ENCODE measurements at regions not wholly inside any gene's neighbourhood (a gene's known extent, or its start where the extent isn't known, plus 50 kb on each side); places are given as distances from the start of the nearest gene placed in this dataset.

DNA sequence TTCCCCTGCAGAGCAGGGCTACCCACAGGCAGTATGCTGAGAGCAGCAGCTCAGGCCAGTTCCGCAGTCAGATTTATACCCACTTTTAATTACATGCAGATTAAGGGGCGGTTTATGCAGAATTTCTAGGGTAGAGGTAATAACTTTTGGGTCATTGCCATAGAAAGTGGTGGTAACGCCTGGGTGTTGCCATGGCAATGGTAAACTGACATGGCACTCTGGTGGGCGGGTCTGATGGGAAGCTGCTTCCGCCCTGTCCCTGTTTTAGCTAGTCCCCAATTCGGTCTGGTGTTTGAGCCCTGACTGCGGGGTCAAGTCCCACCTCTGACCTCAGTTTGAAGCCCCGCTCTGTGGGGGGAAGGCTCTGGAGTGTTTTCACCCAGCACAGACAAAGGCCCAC is 141.1 kb upstream of the VSTM2B start:
- H3K4me3 ChIP-seq (ENCODE audit: low read depth, low read length), result no peak overlapping the region
- TF ChIP-seq, protein P1, sequence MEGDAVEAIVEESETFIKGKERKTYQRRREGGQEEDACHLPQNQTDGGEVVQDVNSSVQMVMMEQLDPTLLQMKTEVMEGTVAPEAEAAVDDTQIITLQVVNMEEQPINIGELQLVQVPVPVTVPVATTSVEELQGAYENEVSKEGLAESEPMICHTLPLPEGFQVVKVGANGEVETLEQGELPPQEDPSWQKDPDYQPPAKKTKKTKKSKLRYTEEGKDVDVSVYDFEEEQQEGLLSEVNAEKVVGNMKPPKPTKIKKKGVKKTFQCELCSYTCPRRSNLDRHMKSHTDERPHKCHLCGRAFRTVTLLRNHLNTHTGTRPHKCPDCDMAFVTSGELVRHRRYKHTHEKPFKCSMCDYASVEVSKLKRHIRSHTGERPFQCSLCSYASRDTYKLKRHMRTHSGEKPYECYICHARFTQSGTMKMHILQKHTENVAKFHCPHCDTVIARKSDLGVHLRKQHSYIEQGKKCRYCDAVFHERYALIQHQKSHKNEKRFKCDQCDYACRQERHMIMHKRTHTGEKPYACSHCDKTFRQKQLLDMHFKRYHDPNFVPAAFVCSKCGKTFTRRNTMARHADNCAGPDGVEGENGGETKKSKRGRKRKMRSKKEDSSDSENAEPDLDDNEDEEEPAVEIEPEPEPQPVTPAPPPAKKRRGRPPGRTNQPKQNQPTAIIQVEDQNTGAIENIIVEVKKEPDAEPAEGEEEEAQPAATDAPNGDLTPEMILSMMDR (IDR thresholded peaks at IDR 0.05; ENCODE audit: low read depth, low read length, missing control alignments), result no peak
- in situ Hi-C loops (cut with HindIII; ENCODE audit: low sequenced_read_pairs), result no loop called here
- DNase-seq (ENCODE audit: low read depth), result no peak

DNA sequence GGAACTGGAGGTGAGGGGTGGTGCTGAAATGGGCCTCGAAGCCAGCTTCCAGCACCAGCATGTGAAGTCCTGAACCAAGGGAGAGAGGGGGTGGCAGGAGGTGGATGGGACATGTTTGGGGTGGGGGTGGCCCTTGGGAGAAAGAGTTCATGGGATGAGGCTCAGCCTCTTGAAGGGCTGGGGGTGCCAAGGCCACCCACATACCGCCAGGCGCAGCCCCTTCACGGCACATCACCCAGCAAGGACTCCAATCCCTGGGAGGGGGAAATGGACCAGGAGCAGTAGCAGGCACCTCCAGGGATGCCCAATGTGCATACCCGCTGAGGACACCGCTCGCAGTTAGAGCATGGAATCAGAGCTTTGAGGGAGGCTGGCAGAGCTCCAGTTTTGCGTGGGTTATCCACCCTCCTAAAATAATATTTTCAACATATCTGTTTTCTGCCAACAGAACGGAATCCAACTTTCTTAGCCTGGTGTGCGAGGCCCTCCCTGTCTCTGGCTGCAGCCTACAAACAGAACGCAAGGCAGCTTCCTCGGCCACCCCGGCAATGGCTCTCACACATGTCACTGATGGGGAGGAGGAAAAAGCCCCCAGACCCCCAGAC is 140.5 kb upstream of the VSTM2B start:
- TF ChIP-seq, protein P1 (IDR thresholded peaks at IDR 0.05; ENCODE audit: low read depth, low read length, missing control alignments), result no peak
- DNase-seq (ENCODE audit: low read depth), result no peak
- in situ Hi-C loops (cut with HindIII; ENCODE audit: low sequenced_read_pairs), result no loop called here
- H3K4me3 ChIP-seq (ENCODE audit: low read depth, low read length), result no peak overlapping the region

DNA sequence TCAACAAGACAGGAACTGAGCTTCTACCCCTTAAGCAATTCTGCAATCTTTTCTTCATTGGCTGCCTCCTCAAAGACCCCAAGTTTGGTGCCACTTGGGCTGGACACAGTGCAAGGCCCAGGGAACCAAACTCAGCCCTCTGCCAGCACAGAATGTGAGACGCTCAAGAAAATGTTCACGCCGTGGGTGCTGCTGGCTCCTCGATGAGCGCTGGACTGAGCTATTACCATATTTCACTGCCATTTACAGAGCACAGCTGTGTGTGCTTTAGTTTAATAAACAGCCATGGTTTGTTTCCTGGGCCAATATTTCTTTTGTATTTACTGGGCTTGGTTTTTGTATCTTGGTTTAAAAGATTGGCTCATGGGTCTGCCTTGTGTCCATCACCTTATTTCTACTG is 138.8 kb upstream of the VSTM2B start:
- no peak for DNase-seq (ENCODE audit: low read depth)
- H3K4me3 ChIP-seq (ENCODE audit: low read depth, low read length), result no peak overlapping the region
- TF ChIP-seq, protein P1 (IDR thresholded peaks at IDR 0.05; ENCODE audit: low read depth, low read length, missing control alignments), result no peak
- in situ Hi-C loops (cut with HindIII; ENCODE audit: low sequenced_read_pairs), result no loop called here

DNA sequence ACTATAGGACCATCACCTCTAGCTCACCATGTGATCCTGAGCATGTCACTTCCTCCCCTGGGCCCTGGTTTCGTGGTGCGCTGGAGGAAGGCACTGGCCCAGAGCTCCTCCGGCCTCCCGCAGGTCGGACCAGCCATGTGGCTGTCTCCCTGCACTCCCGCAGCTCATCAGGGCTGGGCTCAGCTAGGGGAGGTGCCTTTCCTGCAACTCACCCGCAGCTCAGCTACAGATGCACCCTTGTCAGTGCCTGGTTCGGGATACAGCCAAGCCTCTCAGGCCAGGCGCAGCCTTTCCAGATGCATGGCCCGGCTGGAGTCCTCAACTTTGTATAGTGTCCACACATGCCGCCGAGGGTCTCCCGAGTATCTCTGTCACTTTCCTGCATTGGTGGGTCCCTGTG is 138.2 kb upstream of the VSTM2B start:
- in situ Hi-C loops (cut with HindIII; ENCODE audit: low sequenced_read_pairs), result no loop called here
- DNase-seq (ENCODE audit: low read depth), result no peak
- TF ChIP-seq, protein P1 (IDR thresholded peaks at IDR 0.05; ENCODE audit: low read depth, low read length, missing control alignments), result no peak
- H3K4me3 ChIP-seq (ENCODE audit: low read depth, low read length), result no peak overlapping the region

DNA sequence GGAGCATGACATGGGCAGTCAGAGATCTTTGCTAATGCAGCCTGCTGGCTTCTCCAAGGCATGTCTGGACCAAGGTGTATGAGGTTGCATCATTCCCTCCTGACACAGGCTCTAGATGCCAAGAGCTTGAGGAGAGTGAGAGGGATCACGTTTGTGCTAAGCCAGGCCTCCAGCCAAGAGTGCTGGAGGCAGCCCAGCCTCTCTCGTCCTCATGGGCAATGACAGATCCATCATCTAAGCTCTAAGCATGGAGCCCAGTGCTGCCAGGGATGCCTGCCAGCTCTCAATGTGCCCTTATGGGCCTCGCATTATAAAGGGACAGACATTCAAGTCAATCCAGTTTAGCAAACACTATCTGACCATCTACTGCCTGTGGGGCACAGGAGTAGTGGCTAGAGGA is 136.3 kb upstream of the VSTM2B start:
- TF ChIP-seq, protein P1 (IDR thresholded peaks at IDR 0.05; ENCODE audit: low read depth, low read length, missing control alignments), result no peak
- in situ Hi-C loops (cut with HindIII; ENCODE audit: low sequenced_read_pairs), result no loop called here
- no peak for DNase-seq (ENCODE audit: low read depth)
- H3K4me3 ChIP-seq (ENCODE audit: low read depth, low read length), result no peak overlapping the region

DNA sequence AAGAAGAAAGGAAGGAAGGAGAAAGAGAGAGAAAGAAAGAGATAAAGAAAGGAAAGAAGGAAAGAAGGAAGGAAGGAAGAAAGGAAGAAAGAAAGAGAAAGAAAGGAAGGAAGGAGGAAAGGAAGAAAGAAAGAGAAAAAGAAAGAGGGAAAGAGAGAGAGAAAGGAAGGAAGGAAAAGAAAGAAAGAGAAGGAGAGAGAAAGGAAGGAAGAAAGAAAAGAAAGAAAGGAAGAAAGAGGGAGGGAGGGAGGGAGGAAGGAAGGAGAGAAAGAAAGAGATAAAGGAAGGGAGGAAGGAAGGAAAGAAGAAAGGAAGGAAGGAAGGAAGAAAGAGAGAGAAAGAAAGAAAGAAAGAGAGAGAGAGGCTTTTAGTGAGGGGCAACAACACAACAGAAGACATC is 135.1 kb upstream of the VSTM2B start:
- TF ChIP-seq, protein P1 (IDR thresholded peaks at IDR 0.05; ENCODE audit: low read depth, low read length, missing control alignments), result no peak
- in situ Hi-C loops (cut with HindIII; ENCODE audit: low sequenced_read_pairs), result no loop called here
- no peak for DNase-seq (ENCODE audit: low read depth)
- no peak overlapping the region for H3K4me3 ChIP-seq (ENCODE audit: low read depth, low read length)

All from astrocyte of the cerebellum (primary cell).